ENCODE measurements at regions not wholly inside any gene's neighbourhood (a gene's known extent, or its start where the extent isn't known, plus 50 kb on each side); places are given as distances from the start of the nearest gene placed in this dataset.

DNA sequence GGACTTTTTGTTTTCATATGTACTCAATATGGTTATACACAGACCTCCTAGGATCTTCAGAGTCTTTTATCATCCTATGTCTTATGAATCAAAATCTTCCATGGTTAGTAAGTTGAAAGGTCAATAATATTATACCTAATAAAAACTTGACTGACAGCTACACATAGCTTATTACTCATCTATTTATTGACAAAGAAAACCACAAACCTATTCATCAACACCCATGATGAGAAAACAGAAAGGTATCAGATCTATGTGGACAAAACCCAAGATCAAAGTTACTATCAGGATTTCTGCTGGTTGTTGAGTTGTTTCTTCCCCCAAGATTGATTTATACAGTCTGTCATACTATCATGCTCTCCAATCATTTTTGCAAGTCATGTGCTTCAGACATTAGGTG lies 460.1 kb upstream of the MANEA start:
- H3K9me1 ChIP-seq (ENCODE audit: insufficient read depth, low read length), result no peaks in the 10 kb centered on the region

More for the DNA sequence above, 460.1 kb upstream of the MANEA start:
- Histone ChIP-seq H3K4me2 (ENCODE audit: low read depth, low read length) (no peak overlapping the region), H3K27me3 (ENCODE audit: control insufficient read depth, insufficient read depth, low read length) (no peaks in the 10 kb centered on the region), H3K9me3 (ENCODE audit: control insufficient read depth, insufficient read depth, low read length) (no peaks in the 10 kb centered on the region), H2AK9ac (replicated peaks; ENCODE audit: low read depth, low read length, poor library complexity) (no peak overlapping the region), H3K18ac (ENCODE audit: low read depth, low read length) (no peak overlapping the region), H3K4me1 (ENCODE audit: control insufficient read depth, insufficient read depth, low read length) (no peaks in the 10 kb centered on the region), H3K14ac (replicated peaks; ENCODE audit: low read depth, low read length) (no peak overlapping the region), H3K56ac (ENCODE audit: extremely low read depth, insufficient read depth, low read length) (no peak overlapping the region), H3K79me1 (ENCODE audit: low read depth in 1 of 2, low read length in 2 of 2) (no peaks in the 10 kb centered on the region), H4K91ac (ENCODE audit: insufficient read depth, low read depth, low read length) (no peak overlapping the region), H2BK120ac (ENCODE audit: low read depth, low read length) (no peak overlapping the region), H4K5ac (ENCODE audit: low read depth, low read length) (no peak overlapping the region), H2BK20ac (ENCODE audit: low read depth, low read length) (no peak overlapping the region), H4K20me1 (ENCODE audit: insufficient read depth, low read length) (no peaks in the 10 kb centered on the region), H3K23ac (ENCODE audit: low read depth, low read length) (no peak overlapping the region), H3K27ac (ENCODE audit: insufficient read depth, low read length) (no peak overlapping the region), H2BK5ac (ENCODE audit: low read depth, low read length, poor library complexity, severe bottlenecking) (no peak overlapping the region), H2AFZ (replicated peaks; ENCODE audit: low read length, poor library complexity) (no peak overlapping the region), H3K36me3 (ENCODE audit: control insufficient read depth, insufficient read depth, low read length) (no peaks in the 10 kb centered on the region), H2BK15ac (ENCODE audit: low read depth, low read length) (no peak overlapping the region), H3K9ac (ENCODE audit: low read depth, low read length) (no peak overlapping the region), H3K4ac (ENCODE audit: low read depth, low read length) (no peak overlapping the region), H2AK5ac (ENCODE audit: low read depth, low read length) (no peak overlapping the region), H4K8ac (ENCODE audit: low read depth in 2 of 2, low read length in 2 of 2) (no peak overlapping the region), H3K4me3 (ENCODE audit: insufficient read depth, low read depth, low read length) (no peak overlapping the region)
- dilution Hi-C loops (cut with HindIII; ENCODE audit: low sequenced_read_pairs, unreplicated experiment) (no loop called here), in situ Hi-C loops (cut with MboI; ENCODE audit: low sequenced_read_pairs) (no loop called here), intact Hi-C loops (cut with micrococcal nuclease) (no loop called here)
- DNase-seq (no peak), ATAC-seq (ENCODE audit: low read depth) (no peak)
- ChIA-PET POLR2A (ENCODE audit: unreplicated experiment) (no interaction called here), CTCF (no interaction called here)
- BruUV-seq (replicated peaks), result no TSS peak
- TF ChIP-seq FOS (IDR thresholded peaks at IDR 0.05; ENCODE audit: low read depth, low read length), result no peak
- no peak for TF ChIP-seq POLR2A (IDR thresholded peaks at IDR 0.05; ENCODE audit: low read depth, low read length)
- no peak for TF ChIP-seq USF2 (IDR thresholded peaks at IDR 0.05; ENCODE audit: low read depth, low read length)

Data from IMR-90 (cell line).